Ovary (tissue), 3 donors: ENCODE measurements at regions not wholly inside any gene's neighbourhood (a gene's known extent, or its start where the extent isn't known, plus 50 kb on each side); places are given as distances from the start of the nearest gene placed in this dataset.

ENCODE experiments used
- CTCF ChIP-seq, 3 donors: fragments of 450-650 bp in 2 of 3; fragments of 200-600 bp in 1 of 3; IDR thresholded peaks; one replicate each; pipeline versions ENCODE4 v1.5.1 to v1.8.0; 2016 to 2022; ENCODE audit warnings: antibody characterized with exemption in 3 of 3, mild to moderate bottlenecking in 1 of 3
- EP300 ChIP-seq: sonication (generic); formaldehyde crosslinking; IDR thresholded peaks from one replicate; pipeline ENCODE4 v1.6.1; 2017; ENCODE audit warnings: antibody characterized with exemption
- donor health status: DM: no; HTN: no; CAD: no.

DNA sequence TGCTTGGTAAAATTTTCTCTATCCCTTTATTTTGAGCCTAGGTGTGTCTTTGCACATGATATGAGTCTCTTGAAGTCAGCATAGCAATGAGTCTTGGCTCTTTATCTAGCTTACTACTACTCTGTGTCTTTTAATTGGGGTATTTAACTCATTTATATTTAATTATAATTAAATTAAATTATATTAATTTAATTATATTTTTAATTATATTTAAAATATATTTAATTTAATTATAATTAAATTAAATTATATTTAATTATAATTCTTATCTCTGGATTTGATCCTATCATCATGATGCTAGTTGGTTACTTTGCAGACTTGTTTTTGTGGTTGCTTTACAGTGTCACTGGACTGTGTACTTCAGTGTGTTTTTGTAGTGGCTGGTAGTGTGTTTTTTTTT, 201.2 kb upstream of the ITM2A start:
- TF ChIP-seq CTCF (IDR thresholded peaks at IDR 0.05) = no peak
- TF ChIP-seq EP300 = no peak
